RKO (cell line): ENCODE measurements at regions not wholly inside any gene's neighbourhood (a gene's known extent, or its start where the extent isn't known, plus 50 kb on each side); places are given as distances from the start of the nearest gene placed in this dataset.
A peak's percentile ranks its signal among the peaks of the same experiment; 100 is the strongest.
"Not testable (repeated sequence)": the region's sequence is repeated elsewhere in the genome, so short reads cannot be mapped to it uniquely, and the experiment has no call there.

ENCODE experiments used
- DNase-seq: peaks from one replicate; pipeline ENCODE4 v3.0.0-alpha.2; 2016; ENCODE audit warnings: low spot score

DNA sequence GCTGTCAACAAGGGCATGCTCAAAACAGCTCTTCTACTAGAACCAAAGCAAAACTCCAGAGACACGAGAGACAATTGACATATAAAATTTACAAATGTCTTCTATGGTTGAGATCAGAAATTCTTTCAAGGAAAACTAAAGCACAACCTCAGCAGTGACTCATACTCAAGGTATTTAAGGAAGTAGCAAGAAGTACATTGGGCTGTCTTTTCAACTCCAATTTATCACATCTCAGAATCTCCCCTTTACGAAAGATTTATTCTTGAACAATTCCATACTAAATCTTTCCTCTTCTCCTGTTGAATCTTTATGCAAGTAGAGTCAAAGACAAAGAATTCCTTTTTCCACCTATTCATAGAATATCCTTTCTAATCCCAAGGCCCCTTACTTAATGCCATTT lies 324.0 kb downstream of the IRS1 start:
- DNase-seq, result peak; percentile 2

GRCh38 chr2:226474131-226474530 lies 325.5 kb downstream of the IRS1 start:
- DNase-seq, result no peak

DNA sequence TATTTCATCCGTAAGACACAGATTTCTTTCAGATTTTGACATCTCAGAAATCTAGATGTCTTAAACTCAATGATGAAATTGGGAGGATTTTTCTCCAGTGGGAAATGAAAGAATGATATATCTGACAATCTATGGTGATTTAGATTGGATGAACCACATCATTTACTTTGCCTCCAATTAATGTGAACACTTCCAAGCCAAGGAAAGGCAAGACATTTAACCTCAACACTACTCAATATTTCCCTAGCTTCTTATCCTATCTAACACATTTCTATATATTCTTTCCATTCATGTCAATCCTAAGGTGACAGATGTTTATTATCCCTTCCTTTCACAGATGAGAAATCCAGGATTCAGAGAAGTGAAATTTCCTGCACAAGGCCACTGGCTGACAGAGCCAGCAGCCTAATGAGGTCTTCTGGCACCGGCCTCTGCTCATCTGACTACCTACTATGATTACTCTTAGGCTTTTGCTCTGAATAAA lies 327.6 kb downstream of the IRS1 start:
- no peak for DNase-seq

DNA sequence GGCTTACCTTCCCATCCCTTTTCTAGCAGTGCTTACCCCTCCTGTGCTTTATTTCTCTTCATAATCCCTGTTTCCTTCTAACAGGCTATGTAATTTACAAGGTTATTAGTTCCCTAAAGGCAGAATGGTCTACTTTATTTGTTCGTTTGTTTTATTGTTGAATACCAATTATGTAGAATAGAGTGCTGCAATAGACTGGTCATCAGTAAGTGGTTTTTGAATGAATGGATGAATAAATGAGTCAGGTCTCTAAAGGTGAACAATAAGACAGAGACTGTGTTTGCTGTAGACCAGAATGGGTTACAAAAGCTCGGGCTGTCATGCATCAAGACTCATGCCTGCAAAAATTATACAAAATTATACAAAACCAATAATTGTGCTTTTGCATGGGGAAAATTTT lies 332.0 kb downstream of the IRS1 start:
- no peak for DNase-seq

DNA sequence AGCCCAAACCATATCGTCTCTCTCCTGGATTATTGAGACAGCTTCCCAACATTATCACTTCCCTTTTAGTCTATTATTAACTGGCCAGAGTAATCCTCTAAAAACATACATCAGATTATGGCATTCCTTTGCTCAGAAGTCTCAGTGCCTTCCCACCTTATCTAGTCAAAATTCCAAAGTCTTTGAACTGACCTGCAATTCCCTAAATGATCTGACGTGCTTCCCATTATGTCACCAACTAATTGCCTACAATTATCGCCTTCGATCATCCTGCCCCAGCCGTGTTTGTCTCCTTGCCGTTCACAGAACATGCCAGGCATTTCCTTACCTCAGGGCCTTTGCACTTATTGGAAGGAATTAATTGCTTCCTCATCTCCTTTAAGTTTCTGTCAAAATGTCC lies 332.4 kb downstream of the IRS1 start:
- no peak for DNase-seq

DNA sequence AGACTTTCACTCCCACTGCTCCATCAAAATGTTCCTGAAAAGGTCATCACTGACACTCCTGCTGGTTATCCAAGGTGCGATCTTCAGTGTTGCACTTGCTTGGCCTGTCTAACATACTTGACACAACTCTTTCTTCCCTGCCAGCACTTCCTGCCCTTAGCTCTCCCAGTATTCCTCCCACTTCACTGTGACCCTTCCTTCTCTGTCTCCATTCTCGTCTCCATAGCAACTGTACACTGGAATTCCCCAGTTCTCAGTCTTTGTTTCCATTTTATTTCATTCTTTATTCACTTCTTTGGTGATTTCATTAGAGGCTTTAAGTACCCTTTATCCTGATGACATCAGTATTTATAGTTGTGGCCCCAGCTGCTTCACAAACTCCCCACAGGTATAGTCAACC lies 333.0 kb downstream of the IRS1 start:
- no peak for DNase-seq

- DNase-seq, result no peak
Measured at GRCh38 chr2:226466124-226466523, 333.5 kb downstream of the IRS1 start.

DNA sequence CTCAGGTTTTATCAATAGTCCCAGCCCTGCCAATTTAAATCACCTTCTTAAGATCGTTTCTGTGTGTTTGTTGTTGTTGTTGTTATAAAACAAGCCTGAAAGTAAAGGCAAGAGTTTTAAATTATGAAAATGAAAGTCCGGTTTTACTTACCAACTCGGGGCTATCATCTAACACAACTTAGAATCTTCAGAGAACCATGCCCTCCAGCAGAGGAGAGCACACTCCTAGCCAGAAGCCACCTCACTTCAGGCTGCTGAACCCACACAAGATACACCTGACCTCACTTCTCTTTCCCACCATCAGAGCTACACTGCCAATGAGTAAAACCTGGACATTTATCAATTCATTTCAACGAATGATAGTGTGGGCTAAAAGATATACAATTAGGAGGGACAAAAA lies 335.2 kb downstream of the IRS1 start:
- no peak for DNase-seq

- no peak for DNase-seq
Measured at GRCh38 chr2:226463154-226463553, 336.5 kb downstream of the IRS1 start.

DNA sequence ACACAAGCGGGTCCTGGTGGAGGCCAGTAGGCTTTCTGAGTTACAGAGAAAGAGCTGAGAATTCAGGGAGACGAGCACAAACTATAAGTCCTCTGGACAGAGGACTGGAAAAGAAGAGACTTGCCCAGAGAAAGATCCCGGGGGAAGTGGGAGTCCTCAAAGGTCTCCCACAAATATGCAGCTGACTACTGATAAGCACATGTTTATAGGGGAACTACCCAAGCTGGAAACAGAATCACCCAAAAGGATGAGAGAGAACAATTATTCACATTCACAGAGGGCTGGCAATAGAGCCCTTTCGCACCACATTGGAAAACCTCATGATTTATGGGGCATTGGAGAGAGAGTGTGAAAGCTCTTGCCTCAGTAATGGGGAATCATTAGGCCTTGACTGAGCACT lies 337.6 kb downstream of the IRS1 start:
- no peak for DNase-seq

GRCh38 chr2:226456144-226456543 lies 343.5 kb downstream of the IRS1 start:
- not testable (repeated sequence) for DNase-seq

DNA sequence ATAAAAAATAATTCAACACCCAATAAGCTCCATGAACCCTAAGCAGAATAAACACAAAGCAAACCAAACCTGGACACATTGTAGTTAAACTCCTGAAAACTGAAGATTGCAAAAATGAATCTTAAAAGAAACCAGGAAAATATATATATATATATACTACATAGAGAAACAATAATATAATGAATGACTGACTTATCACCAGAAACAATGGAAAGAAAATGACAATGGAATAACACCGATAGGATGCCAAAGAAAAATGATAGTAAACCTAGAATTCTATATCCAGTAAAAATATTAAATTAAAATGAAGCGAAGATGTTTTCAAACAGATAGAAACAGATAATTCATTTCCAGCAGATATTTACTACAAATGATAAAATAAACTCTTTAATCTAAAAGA lies 346.9 kb downstream of the IRS1 start:
- no peak for DNase-seq

DNA sequence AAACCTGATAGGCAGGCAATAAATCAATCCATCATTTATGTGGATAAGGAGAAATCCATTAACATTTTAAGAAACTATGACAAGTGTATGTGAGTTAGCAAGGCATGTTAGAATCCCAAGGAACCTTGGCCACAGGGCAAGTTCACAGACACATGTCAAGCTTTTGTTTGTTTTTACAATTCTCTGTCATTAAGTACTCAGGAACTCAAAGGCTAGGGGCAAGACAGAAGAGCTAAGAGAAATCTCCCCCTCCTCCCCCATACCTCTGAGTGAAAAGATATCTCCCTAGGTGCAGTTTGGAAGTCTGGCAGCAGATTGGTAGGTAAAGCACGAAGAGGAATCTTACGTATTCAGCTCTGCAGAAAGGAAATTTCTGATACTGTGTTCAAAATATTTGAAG lies 348.1 kb downstream of the IRS1 start:
- no peak for DNase-seq

DNA sequence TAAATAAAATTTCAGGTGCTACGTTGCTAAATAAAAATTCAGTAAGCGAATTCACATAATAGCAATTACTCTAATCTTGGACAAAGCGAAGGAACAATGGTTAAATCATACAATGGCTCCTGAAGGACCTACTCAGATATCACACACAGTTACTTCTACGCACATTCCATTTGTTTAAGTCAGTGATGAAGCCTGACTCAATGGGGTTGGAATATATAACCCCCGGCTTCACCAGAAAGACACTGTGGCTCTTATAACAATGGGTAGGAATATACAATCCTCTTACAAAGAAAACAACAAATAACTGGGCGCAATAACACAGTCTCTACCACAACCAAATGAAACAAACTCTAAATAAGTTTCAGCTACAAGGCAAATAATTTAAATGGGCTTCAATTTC lies 349.5 kb downstream of the IRS1 start:
- no peak for DNase-seq

DNA sequence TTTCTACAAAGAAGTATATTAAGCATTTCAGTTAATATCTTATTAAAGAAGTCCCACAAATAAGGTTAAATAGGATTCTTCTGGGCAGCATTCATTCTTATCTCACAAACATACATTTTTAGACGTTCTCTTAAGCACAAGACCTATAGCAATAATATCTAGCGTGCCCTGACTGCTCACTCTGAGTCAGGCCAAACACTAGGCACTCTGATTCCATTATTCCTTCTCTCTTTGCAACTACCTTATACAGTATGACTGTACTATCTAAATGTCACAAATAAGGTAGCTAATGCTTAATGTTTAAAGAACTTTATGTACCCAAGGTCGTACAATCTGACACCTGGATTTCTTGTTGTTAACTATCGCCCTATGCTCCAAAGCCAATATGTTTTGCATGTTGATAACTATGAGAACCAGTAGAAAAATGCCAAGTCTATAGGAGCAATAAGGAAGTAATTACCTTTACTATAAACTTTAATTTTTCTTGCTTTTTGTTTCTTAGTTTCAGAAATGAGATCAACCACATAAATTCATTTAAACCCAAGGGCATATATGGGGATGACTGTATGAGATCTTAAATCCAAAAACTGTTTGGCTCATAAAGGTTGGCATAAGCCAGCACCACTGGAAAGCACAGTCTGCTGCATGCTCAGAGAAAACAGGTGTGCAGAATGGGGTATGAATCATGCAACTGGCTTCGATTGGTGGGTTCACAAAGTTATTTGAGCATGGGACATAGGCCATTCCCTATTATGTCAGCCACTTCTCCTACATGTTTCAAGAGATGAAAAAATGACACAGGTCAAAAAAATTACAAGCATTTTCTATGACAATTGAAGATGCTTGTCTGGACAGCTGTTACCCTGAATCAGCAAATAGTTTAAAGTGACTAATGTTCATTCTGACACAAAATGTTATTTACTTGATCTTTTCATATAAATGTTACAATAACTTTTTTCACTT lies 352.0 kb downstream of the IRS1 start:
- DNase-seq, result peak; percentile 13

- no peak for DNase-seq
Measured at GRCh38 chr2:226446406-226447001, 353.1 kb downstream of the IRS1 start.

- DNase-seq, result no peak
Measured at GRCh38 chr2:226445216-226445861, 354.3 kb downstream of the IRS1 start.

GRCh38 chr2:226443112-226443511 lies 356.5 kb downstream of the IRS1 start:
- no peak for DNase-seq

- no peak for DNase-seq
Measured at GRCh38 chr2:226440127-226440918, 359.3 kb downstream of the IRS1 start.

DNA sequence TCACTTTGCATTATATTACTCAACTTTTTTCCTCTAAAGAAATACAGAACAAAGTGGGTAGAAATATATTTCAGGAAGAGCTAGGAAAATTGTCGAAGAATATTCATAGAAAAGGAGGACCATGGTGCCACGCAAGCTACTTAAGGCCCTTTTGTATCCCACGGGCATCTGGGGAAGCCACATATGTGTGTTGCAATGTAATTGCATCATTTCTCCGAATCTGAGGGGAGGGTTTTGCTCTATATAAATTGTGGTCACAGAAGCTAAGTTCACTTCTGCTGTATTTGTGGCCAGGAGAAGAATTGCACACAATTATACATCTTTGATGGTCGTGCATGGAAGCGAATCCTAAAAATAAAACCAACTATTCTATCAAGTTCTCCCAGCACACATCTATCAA lies 360.3 kb downstream of the IRS1 start:
- DNase-seq, result no peak

GRCh38 chr2:226435146-226435545 lies 364.5 kb downstream of the IRS1 start:
- no peak for DNase-seq

DNA sequence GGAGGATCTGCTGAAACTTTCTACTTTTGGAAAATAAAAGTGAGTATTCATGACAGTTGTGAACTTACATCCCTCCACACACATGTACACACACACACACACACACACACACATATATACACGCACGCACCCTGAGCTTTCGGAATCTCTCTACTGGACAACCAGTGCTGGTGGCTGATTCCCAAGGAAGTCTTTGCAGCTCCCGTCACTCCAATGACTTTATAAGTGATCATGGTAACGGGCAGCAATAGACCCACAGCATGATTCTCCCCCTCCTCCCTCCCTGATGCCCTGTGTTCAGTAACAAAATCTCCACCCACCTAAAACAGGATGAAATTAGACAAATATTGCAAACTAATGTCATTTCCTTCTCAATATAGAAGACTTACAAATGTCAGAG lies 364.9 kb downstream of the IRS1 start:
- no peak for DNase-seq
